RWPE2 (cell line): ENCODE measurements at regions not wholly inside any gene's neighbourhood (a gene's known extent, or its start where the extent isn't known, plus 50 kb on each side); places are given as distances from the start of the nearest gene placed in this dataset.
A peak's percentile ranks its signal among the peaks of the same experiment; 100 is the strongest.

Source experiments
- ATAC-seq: fragments of 200-7000 bp; cut with Tn5 transposase; 3 replicates; pipeline ENCODE4 v1.9.1; 2021; ENCODE audit warnings: low read depth
- DNase-seq: peaks from one replicate; pipeline ENCODE4 v3.0.0-alpha.2; 2020; ENCODE audit warnings: low spot score
- H3K27ac ChIP-seq: fragments of 450-650 bp; 2 replicates; pipeline ENCODE4 v1.5.1; 2017; ENCODE audit warnings: mild to moderate bottlenecking; ENCODE audit not compliant: poor library complexity, severe bottlenecking
- H3K27me3 ChIP-seq: fragments of 250-450 bp; sonication (Bioruptor Pico); 2 replicates; pipeline ENCODE4 v1.5.1; 2021; ENCODE audit warnings: mild to moderate bottlenecking, moderate library complexity; ENCODE audit not compliant: insufficient read depth, poor library complexity, severe bottlenecking
- H3K36me3 ChIP-seq: fragments of 250-450 bp; sonication (Bioruptor Pico); 2 replicates; pipeline ENCODE4 v1.5.1; 2020; ENCODE audit warnings: low read depth, mild to moderate bottlenecking, moderate library complexity
- H3K4me1 ChIP-seq: fragments of 250-450 bp; sonication (Bioruptor Pico); 2 replicates; pipeline ENCODE4 v1.5.1; 2021; ENCODE audit warnings: mild to moderate bottlenecking, moderate library complexity; ENCODE audit not compliant: insufficient read depth, poor library complexity, severe bottlenecking
- H3K4me3 ChIP-seq: fragments of 250-450 bp; sonication (Bioruptor Pico); 2 replicates; pipeline ENCODE4 v1.5.1; 2021; ENCODE audit warnings: mild to moderate bottlenecking, moderate library complexity; ENCODE audit not compliant: severe bottlenecking
- H3K9me3 ChIP-seq: fragments of 250-450 bp; sonication (Bioruptor Pico); 2 replicates; pipeline ENCODE4 v1.5.1; 2021; ENCODE audit warnings: mild to moderate bottlenecking, moderate library complexity; ENCODE audit not compliant: severe bottlenecking
- TF ChIP-seq, protein P1 (sequence below): fragments of 450-650 bp; IDR thresholded peaks from one replicate; pipeline ENCODE4 v1.5.1; 2017; ENCODE audit warnings: mild to moderate bottlenecking, moderate library complexity; ENCODE audit not compliant: poor library complexity, severe bottlenecking

DNA sequence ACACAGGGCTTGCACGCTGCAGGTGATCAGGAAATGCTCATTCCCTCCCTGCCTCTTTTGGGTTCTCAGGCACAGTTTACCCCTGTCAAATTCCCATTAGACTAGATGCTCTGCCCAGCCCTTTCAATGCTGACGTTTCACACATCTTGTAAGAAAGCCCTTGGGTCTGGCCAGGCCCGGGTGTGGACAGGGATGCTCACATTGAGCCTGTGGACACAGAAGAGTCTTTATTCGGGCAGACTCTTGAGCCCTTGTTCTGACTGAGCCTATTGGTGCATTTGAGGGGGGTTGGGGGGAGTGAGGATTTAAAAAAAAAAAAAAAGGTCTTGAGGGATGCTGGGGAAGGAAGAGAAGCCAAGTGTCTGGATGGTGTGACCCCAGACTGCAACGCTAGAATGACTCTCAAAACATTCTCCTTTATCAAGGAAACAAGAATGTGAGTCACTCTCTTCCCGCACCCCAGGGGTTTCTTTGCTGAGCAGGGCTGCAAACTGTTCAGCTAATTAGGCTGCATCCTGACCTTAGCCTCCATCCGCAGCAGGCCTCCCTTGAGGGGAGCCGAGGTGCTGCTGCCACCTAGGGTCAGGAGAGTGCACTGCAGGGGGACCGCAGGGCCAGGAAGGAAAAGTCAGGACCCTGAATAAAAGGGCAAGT lies 53.6 kb upstream of the TMEM72 start:
- Histone ChIP-seq H3K4me3 (no peak overlapping the region), H3K9me3 (no peaks in the 10 kb centered on the region), H3K27ac (no peak overlapping the region), H3K27me3 (no peaks in the 10 kb centered on the region), H3K36me3 (no peaks in the 10 kb centered on the region), H3K4me1 (no peaks in the 10 kb centered on the region)
- no peak for DNase-seq
- ATAC-seq: peak; percentile 46; the same call in 2 of the 3 replicates
- TF ChIP-seq, protein P1, sequence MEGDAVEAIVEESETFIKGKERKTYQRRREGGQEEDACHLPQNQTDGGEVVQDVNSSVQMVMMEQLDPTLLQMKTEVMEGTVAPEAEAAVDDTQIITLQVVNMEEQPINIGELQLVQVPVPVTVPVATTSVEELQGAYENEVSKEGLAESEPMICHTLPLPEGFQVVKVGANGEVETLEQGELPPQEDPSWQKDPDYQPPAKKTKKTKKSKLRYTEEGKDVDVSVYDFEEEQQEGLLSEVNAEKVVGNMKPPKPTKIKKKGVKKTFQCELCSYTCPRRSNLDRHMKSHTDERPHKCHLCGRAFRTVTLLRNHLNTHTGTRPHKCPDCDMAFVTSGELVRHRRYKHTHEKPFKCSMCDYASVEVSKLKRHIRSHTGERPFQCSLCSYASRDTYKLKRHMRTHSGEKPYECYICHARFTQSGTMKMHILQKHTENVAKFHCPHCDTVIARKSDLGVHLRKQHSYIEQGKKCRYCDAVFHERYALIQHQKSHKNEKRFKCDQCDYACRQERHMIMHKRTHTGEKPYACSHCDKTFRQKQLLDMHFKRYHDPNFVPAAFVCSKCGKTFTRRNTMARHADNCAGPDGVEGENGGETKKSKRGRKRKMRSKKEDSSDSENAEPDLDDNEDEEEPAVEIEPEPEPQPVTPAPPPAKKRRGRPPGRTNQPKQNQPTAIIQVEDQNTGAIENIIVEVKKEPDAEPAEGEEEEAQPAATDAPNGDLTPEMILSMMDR: peak; percentile 96

DNA sequence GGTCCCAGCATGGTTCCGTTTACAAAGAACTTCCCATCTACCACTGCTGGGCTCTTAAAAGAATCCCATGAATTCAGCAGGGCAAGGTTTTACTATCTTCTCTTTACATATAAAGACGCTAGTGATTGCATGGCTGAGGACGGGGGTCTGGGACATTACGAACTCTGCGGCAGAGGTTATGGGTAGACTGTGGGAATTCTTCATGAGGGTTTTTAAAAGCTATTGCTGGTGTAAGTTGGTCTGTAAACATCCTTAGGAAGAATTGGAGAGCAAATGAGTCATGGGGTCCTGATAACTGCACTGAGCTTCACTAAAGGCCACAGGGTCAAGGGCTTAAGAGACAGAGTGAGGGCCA lies 53.1 kb upstream of the TMEM72 start:
- no peaks in the 10 kb centered on the region for H3K4me1 ChIP-seq
- H3K27ac ChIP-seq: no peak overlapping the region
- no peak for ATAC-seq
- no peaks in the 10 kb centered on the region for H3K36me3 ChIP-seq
- H3K4me3 ChIP-seq: no peak overlapping the region
- H3K27me3 ChIP-seq: no peaks in the 10 kb centered on the region
- no peak for DNase-seq
- TF ChIP-seq, protein P1: peak; percentile 78
- H3K9me3 ChIP-seq: no peaks in the 10 kb centered on the region

DNA sequence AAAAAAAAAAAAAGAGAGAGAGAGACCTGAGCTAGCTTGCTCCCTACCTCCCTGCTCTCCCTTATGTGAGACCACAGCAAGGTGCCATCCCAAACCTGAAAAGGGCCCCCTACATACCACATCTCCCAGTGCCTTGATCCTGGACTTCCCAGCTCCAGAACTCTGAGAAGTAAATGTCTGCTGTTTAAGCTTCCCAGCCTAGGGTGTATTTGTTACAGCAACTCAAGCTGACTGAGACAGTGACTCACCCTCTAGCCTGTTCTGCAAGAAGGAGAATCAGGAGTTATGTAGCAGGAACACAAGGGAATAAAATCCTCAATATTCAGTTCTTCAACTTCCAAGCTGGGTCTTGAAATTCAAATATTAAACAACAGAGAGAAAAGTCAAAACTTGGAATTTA lies 52.1 kb upstream of the TMEM72 start:
- TF ChIP-seq, protein P1: no peak
- no peaks in the 10 kb centered on the region for H3K9me3 ChIP-seq
- ATAC-seq: no peak
- no peak for DNase-seq
- H3K36me3 ChIP-seq: no peaks in the 10 kb centered on the region
- H3K4me3 ChIP-seq: no peak overlapping the region
- H3K27me3 ChIP-seq: peaks cover 4% of the 10 kb centered on the region
- no peaks in the 10 kb centered on the region for H3K4me1 ChIP-seq
- no peak overlapping the region for H3K27ac ChIP-seq

DNA sequence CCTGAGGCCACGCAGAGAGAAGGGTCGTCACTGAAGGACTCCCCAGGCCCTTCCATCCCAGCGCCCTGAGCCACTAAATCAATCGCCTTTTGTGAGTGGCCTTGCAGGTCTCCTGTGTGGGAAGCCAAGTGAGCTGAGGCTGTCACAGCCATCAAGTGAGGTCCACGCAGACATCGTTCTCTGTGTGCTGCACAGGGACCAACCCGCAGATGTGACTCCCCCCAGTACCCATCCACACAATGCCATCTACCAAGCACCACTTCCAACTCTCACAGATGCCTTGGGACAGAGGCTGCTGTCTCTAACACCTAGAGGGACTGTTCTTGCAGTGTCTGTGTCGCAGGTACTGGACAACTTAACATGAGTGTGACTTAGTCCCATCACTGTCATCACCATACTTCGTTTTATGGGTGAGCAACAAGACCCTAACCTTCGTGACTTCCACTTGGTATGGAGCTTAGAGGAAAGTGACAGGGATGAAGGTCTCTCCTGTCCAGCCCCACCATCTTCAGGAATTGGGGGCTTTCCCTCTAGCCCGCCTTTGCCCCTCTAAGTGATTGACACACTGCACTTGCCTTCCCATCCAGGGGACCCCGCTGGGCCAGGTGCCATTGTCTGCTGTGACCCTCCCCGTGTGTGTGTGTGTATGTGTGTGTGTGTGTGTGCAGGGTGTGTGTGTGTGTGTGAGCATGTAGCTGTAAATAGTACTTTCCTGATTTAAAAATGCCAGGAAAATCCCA lies 51.4 kb upstream of the TMEM72 start:
- Histone ChIP-seq H3K4me3 (no peak overlapping the region), H3K9me3 (no peaks in the 10 kb centered on the region), H3K27ac (no peak overlapping the region), H3K27me3 (peaks cover 6% of the 10 kb centered on the region), H3K4me1 (no peaks in the 10 kb centered on the region), H3K36me3 (no peaks in the 10 kb centered on the region)
- TF ChIP-seq, protein P1: no peak
- ATAC-seq (no peak), DNase-seq (no peak)
